ENCODE measurements at regions not wholly inside any gene's neighbourhood (a gene's known extent, or its start where the extent isn't known, plus 50 kb on each side); places are given as distances from the start of the nearest gene placed in this dataset.

DNA sequence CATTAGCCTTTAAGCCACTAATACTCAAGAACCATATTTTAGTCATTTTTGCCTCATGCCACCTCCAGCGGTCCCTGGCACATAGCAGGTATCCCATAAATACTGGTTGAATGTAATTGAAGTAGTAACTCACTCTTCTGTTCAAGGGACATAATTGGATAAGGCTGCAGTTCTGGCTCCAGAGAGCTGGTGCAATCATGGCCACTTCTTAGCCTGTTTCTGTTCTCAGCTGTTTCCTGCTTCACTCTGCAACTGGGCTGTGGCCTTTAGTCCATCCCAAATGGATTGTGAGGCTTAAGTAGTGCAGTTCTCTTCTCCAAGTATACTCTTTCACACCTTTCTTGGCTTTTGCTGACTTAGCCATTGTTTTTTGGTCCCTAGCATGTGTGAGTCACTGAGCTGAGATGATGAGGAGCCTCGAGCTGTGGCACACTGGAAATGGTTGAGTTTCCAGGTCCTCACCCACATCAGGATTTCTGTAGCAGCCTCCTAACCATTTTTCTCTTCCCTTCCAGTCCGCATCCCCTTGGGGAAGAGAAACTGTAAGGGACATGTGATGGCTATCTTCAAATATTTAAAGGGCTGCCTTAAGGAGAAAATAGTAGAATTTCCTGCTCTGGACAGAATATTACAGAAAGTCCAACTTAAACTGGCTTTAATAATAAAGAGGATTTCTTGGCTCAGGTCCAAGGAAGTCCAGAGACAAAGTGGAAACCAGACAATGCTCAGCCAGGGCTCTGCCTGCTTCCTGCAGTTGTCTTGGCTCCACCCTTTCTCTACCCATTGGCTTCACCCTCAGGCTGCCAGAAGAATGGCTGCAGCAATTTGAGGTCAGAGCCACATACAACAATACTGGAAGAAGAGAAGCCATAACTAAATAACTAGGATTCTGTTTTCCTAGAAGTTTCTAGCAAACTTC lies 305.4 kb upstream of the ROPN1 start:
- TF ChIP-seq, protein P1, sequence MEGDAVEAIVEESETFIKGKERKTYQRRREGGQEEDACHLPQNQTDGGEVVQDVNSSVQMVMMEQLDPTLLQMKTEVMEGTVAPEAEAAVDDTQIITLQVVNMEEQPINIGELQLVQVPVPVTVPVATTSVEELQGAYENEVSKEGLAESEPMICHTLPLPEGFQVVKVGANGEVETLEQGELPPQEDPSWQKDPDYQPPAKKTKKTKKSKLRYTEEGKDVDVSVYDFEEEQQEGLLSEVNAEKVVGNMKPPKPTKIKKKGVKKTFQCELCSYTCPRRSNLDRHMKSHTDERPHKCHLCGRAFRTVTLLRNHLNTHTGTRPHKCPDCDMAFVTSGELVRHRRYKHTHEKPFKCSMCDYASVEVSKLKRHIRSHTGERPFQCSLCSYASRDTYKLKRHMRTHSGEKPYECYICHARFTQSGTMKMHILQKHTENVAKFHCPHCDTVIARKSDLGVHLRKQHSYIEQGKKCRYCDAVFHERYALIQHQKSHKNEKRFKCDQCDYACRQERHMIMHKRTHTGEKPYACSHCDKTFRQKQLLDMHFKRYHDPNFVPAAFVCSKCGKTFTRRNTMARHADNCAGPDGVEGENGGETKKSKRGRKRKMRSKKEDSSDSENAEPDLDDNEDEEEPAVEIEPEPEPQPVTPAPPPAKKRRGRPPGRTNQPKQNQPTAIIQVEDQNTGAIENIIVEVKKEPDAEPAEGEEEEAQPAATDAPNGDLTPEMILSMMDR (IDR thresholded peaks at IDR 0.05; ENCODE audit: unreplicated experiment), result no peak
- peaks cover 98% of the 10 kb centered on the region for H3K27me3 Mint-ChIP-seq (ENCODE audit: insufficient read depth, unreplicated experiment)
- no peaks in the 10 kb centered on the region for H3K9me3 Mint-ChIP-seq (ENCODE audit: unreplicated experiment)
- no TSS peak for BruUV-seq (replicated peaks)
- no peaks in the 10 kb centered on the region for H3K36me3 Mint-ChIP-seq (ENCODE audit: insufficient read depth, unreplicated experiment)
- H3K4me3 Mint-ChIP-seq (ENCODE audit: unreplicated experiment), result no peak overlapping the region
- no peaks in the 10 kb centered on the region for H3K4me1 Mint-ChIP-seq (ENCODE audit: insufficient read depth, unreplicated experiment)
- intact Hi-C loops (cut with micrococcal nuclease), result no loop called here
- POLR2A ChIA-PET, result no interaction called here
- CTCF ChIA-PET, result interaction anchor here (0.6 to 1.3 kb wide), 3 partner anchors 16 to 170 kb away, joined by 3 to 4 read pairs (median 4); no protein-coding TSS in a partner anchor
- H3K27ac Mint-ChIP-seq (ENCODE audit: low read depth, unreplicated experiment), result no peak overlapping the region
- peak; percentile 12 for DNase-seq (ENCODE audit: unreplicated experiment)

DNA sequence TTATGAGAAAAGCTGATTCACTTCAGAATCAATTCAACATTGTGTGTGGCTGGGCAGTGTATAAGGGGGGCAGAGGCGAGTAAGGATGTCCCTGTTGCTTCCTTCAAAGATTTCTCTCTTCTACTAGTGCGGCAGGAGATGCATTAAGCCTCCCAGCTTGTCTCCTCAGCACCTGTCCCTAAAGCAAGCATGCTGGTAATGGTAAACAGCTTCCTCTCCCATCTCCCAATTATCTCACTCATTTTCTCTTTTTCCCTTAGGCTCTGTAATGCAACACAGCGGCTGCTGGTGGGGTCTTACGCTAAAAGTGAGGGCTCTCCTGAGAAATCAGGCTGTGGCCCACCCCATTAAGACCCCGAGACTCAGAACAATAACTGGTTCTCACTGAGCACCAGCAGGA lies 306.4 kb upstream of the ROPN1 start:
- Mint-ChIP-seq H3K4me3 (ENCODE audit: unreplicated experiment) (no peak overlapping the region), H3K9me3 (ENCODE audit: unreplicated experiment) (no peaks in the 10 kb centered on the region), H3K27ac (ENCODE audit: low read depth, unreplicated experiment) (no peak overlapping the region), H3K27me3 (ENCODE audit: insufficient read depth, unreplicated experiment) (peaks cover 98% of the 10 kb centered on the region), H3K4me1 (ENCODE audit: insufficient read depth, unreplicated experiment) (no peaks in the 10 kb centered on the region), H3K36me3 (ENCODE audit: insufficient read depth, unreplicated experiment) (no peaks in the 10 kb centered on the region)
- BruUV-seq (replicated peaks), result no TSS peak
- CTCF ChIA-PET, result interaction anchor here (0.8 to 1.3 kb wide), 3 partner anchors 17 to 54 kb away, joined by 3 to 4 read pairs (median 4); no protein-coding TSS in a partner anchor
- TF ChIP-seq, protein P1 (IDR thresholded peaks at IDR 0.05; ENCODE audit: unreplicated experiment), result no peak
- POLR2A ChIA-PET, result interaction anchor here (0.6 kb wide), 1 partner anchor 19 kb away, joined by 3 read pairs; no protein-coding TSS in a partner anchor
- DNase-seq (ENCODE audit: unreplicated experiment), result no peak
- intact Hi-C loops (cut with micrococcal nuclease), result no loop called here

DNA sequence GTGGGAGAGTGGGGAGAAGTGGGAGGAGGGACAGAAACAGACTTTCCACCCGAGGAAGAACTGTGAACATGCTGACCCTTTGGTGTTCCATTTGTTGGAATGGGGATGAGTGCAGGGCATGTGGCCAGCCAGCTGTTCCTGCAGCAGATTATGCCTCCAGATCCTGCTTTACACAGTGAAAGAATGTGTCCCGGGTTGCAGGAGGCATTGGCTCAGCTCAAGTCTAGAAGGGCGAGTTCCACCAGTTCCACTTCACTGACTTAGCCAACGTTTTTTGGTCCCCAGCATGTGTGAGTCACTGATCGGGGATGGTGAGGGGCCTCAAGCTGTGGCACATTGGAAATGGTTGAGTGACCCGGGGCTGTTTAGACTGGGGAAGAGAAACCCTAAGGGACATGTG lies 307.0 kb upstream of the ROPN1 start:
- H3K27me3 Mint-ChIP-seq (ENCODE audit: insufficient read depth, unreplicated experiment), result peaks cover 98% of the 10 kb centered on the region
- intact Hi-C loops (cut with micrococcal nuclease), result no loop called here

DNA sequence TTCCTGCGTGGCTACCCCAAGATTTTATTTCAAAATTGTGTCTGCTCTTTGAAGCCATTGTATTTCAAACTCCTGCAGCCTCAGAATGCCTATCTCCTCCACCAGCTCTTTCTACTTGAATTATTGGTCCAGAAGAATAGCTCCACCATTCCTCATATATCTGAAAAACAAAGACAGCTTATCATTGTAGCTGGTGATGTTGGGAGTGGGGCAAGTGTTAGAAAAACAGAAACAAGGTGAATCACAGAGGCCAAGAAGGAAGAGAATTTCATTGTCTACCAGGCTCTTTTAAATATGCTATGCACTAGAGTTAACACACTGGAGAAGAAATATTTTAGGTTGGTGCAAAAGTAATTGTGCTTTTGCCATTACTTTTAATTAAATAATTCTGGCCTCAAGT lies 307.9 kb upstream of the ROPN1 start:
- Mint-ChIP-seq H3K4me3 (ENCODE audit: unreplicated experiment) (no peak overlapping the region), H3K9me3 (ENCODE audit: unreplicated experiment) (no peaks in the 10 kb centered on the region), H3K36me3 (ENCODE audit: insufficient read depth, unreplicated experiment) (peaks cover 5% of the 10 kb centered on the region), H3K27me3 (ENCODE audit: insufficient read depth, unreplicated experiment) (peaks cover 100% of the 10 kb centered on the region), H3K27ac (ENCODE audit: low read depth, unreplicated experiment) (no peak overlapping the region), H3K4me1 (ENCODE audit: insufficient read depth, unreplicated experiment) (no peaks in the 10 kb centered on the region)
- ChIA-PET CTCF (interaction anchor here (0.6 to 1.0 kb wide), 3 partner anchors 50 to 390 kb away, joined by 3 to 4 read pairs (median 3); no protein-coding TSS in a partner anchor), POLR2A (no interaction called here)
- intact Hi-C loops (cut with micrococcal nuclease), result no loop called here
- BruUV-seq (replicated peaks), result no TSS peak
- DNase-seq (ENCODE audit: unreplicated experiment), result no peak
- TF ChIP-seq, protein P1 (IDR thresholded peaks at IDR 0.05; ENCODE audit: unreplicated experiment), result no peak

More for the DNA sequence above, 307.0 kb upstream of the ROPN1 start:
- no TSS peak for BruUV-seq (replicated peaks)
- ChIA-PET POLR2A (interaction anchor here (0.6 kb wide), 1 partner anchor 19 kb away, joined by 3 read pairs; no protein-coding TSS in a partner anchor), CTCF (interaction anchor here (0.6 to 0.8 kb wide), 2 partner anchors 38 to 57 kb away, joined by 3 to 4 read pairs; no protein-coding TSS in a partner anchor)
- H3K4me3 Mint-ChIP-seq (ENCODE audit: unreplicated experiment), result no peak overlapping the region
- H3K36me3 Mint-ChIP-seq (ENCODE audit: insufficient read depth, unreplicated experiment), result no peaks in the 10 kb centered on the region
- no peaks in the 10 kb centered on the region for H3K4me1 Mint-ChIP-seq (ENCODE audit: insufficient read depth, unreplicated experiment)
- TF ChIP-seq, protein P1 (IDR thresholded peaks at IDR 0.05; ENCODE audit: unreplicated experiment), result no peak
- DNase-seq (ENCODE audit: unreplicated experiment), result no peak
- no peaks in the 10 kb centered on the region for H3K9me3 Mint-ChIP-seq (ENCODE audit: unreplicated experiment)
- no peak overlapping the region for H3K27ac Mint-ChIP-seq (ENCODE audit: low read depth, unreplicated experiment)

All from MCF 10A (cell line).